ENCODE measurements at regions not wholly inside any gene's neighbourhood (a gene's known extent, or its start where the extent isn't known, plus 50 kb on each side); places are given as distances from the start of the nearest gene placed in this dataset.

- Histone ChIP-seq H3K4me3 (no peak overlapping the region), H3K9me3 (no peaks in the 10 kb centered on the region), H3K27ac (no peak overlapping the region), H3K4me1 (no peaks in the 10 kb centered on the region), H3K36me3 (no peaks in the 10 kb centered on the region), H3K27me3 (no peaks in the 10 kb centered on the region)
- TF ChIP-seq POLR2A (IDR thresholded peaks at IDR 0.05) (no peak), EP300 (IDR thresholded peaks at IDR 0.05) (no peak), POLR2AphosphoS5 (IDR thresholded peaks at IDR 0.05) (no peak), CTCF (IDR thresholded peaks at IDR 0.05) (no peak)
- intact Hi-C loops (cut with DNase I), result no loop called here
- no peak for DNase-seq
- WGBS, 2 donors, result 66 to 70% methylated on average over 2 of the region's 2 CpGs
These were observed 634.6 kb downstream of the SLC6A15 start for GRCh38 chr12:84277986-84278385.

GRCh38 chr12:84276215-84276614, 636.4 kb downstream of the SLC6A15 start:
- no peaks in the 10 kb centered on the region for H3K27me3 ChIP-seq
- H3K27ac ChIP-seq, result no peak overlapping the region
- 57 to 59% methylated on average over 2 of the region's 2 CpGs for WGBS, 2 donors
- DNase-seq, result no peak
- TF ChIP-seq CTCF (IDR thresholded peaks at IDR 0.05) (no peak), POLR2A (IDR thresholded peaks at IDR 0.05) (no peak), POLR2AphosphoS5 (IDR thresholded peaks at IDR 0.05) (no peak), EP300 (IDR thresholded peaks at IDR 0.05) (no peak)
- no peak overlapping the region for H3K4me3 ChIP-seq
- H3K9me3 ChIP-seq, result no peaks in the 10 kb centered on the region
- H3K36me3 ChIP-seq, result no peaks in the 10 kb centered on the region
- no peaks in the 10 kb centered on the region for H3K4me1 ChIP-seq
- intact Hi-C loops (cut with DNase I), result no loop called here

GRCh38 chr12:84272324-84272723, 640.3 kb downstream of the SLC6A15 start:
- H3K4me1 ChIP-seq, result no peaks in the 10 kb centered on the region
- H3K27me3 ChIP-seq, result no peaks in the 10 kb centered on the region
- intact Hi-C loops (cut with DNase I), result no loop called here
- TF ChIP-seq EP300 (IDR thresholded peaks at IDR 0.05) (no peak), POLR2A (IDR thresholded peaks at IDR 0.05) (no peak), CTCF (IDR thresholded peaks at IDR 0.05) (no peak), POLR2AphosphoS5 (IDR thresholded peaks at IDR 0.05) (no peak)
- no peaks in the 10 kb centered on the region for H3K36me3 ChIP-seq
- H3K27ac ChIP-seq, result no peak overlapping the region
- no peak for DNase-seq
- no peaks in the 10 kb centered on the region for H3K9me3 ChIP-seq
- WGBS, 2 donors, result 75 to 86% methylated on average over 3 of the region's 3 CpGs
- no peak overlapping the region for H3K4me3 ChIP-seq

- H3K4me1 ChIP-seq, result no peaks in the 10 kb centered on the region
- WGBS, 2 donors, result 27 to 42% methylated on average over 8 of the region's 8 CpGs
- DNase-seq, result no peak
- H3K9me3 ChIP-seq, result no peaks in the 10 kb centered on the region
- no peak overlapping the region for H3K27ac ChIP-seq
- no peak overlapping the region for H3K4me3 ChIP-seq
- no peaks in the 10 kb centered on the region for H3K27me3 ChIP-seq
- no peak for TF ChIP-seq CTCF (IDR thresholded peaks at IDR 0.05)
- no peak for TF ChIP-seq POLR2AphosphoS5 (IDR thresholded peaks at IDR 0.05)
- no peak for TF ChIP-seq EP300 (IDR thresholded peaks at IDR 0.05)
- TF ChIP-seq POLR2A (IDR thresholded peaks at IDR 0.05), result no peak
- intact Hi-C loops (cut with DNase I), result no loop called here
- no peaks in the 10 kb centered on the region for H3K36me3 ChIP-seq
These were observed 642.0 kb downstream of the SLC6A15 start for GRCh38 chr12:84270470-84271140.

- no peaks in the 10 kb centered on the region for H3K4me1 ChIP-seq
- no peaks in the 10 kb centered on the region for H3K27me3 ChIP-seq
- WGBS, 2 donors, result 58 to 72% methylated on average over 2 of the region's 2 CpGs
- DNase-seq, result no peak
- no peak for TF ChIP-seq EP300 (IDR thresholded peaks at IDR 0.05)
- no peak overlapping the region for H3K4me3 ChIP-seq
- H3K9me3 ChIP-seq, result no peaks in the 10 kb centered on the region
- no peak overlapping the region for H3K27ac ChIP-seq
- no peaks in the 10 kb centered on the region for H3K36me3 ChIP-seq
- intact Hi-C loops (cut with DNase I), result no loop called here
These were observed 664.7 kb downstream of the SLC6A15 start for GRCh38 chr12:84247931-84248330.

All from sigmoid colon (tissue), 6 donors.